Parathyroid adenoma (tissue), 2 donors: ENCODE measurements at regions not wholly inside any gene's neighbourhood (a gene's known extent, or its start where the extent isn't known, plus 50 kb on each side); places are given as distances from the start of the nearest gene placed in this dataset.

Experiments used
- H2AFZ ChIP-seq: fragments of 300-600 bp; sonication (generic); one replicate; pipeline ENCODE4 v1.7.0; 2017; ENCODE audit warnings: antibody characterized with exemption, mild to moderate bottlenecking
- H3K27ac ChIP-seq: fragments of 300-600 bp; sonication (generic); one replicate; pipeline ENCODE4 v1.7.0; 2017
- H3K27me3 ChIP-seq: fragments of 300-600 bp; sonication (generic); one replicate; pipeline ENCODE4 v1.7.0; 2017; ENCODE audit warnings: low read length; ENCODE audit not compliant: control insufficient read depth, insufficient read depth
- H3K36me3 ChIP-seq: fragments of 300-600 bp; sonication (generic); one replicate; pipeline ENCODE4 v1.7.0; 2017; ENCODE audit warnings: low read length; ENCODE audit not compliant: control insufficient read depth, insufficient read depth
- H3K4me1 ChIP-seq: fragments of 300-600 bp; sonication (generic); one replicate; pipeline ENCODE4 v1.7.0; 2017; ENCODE audit warnings: control low read depth
- H3K4me2 ChIP-seq: fragments of 300-600 bp; sonication (generic); one replicate; pipeline ENCODE4 v1.7.0; 2017; ENCODE audit warnings: low read length
- H3K4me3 ChIP-seq: fragments of 300-600 bp; sonication (generic); one replicate; pipeline ENCODE4 v1.7.0; 2017; ENCODE audit warnings: low read depth, low read length
- H3K79me2 ChIP-seq: fragments of 300-600 bp; sonication (generic); one replicate; pipeline ENCODE4 v1.7.0; 2017; ENCODE audit warnings: control low read depth
- H3K9ac ChIP-seq: fragments of 300-600 bp; sonication (generic); one replicate; pipeline ENCODE4 v1.7.0; 2017; ENCODE audit warnings: mild to moderate bottlenecking
- H3K9me3 ChIP-seq: fragments of 300-600 bp; sonication (generic); one replicate; pipeline ENCODE4 v1.7.0; 2017; ENCODE audit warnings: low read length; ENCODE audit not compliant: control insufficient read depth
- TF ChIP-seq, protein P1 (sequence below): fragments of 300-600 bp; sonication (generic); IDR thresholded peaks from one replicate; pipeline ENCODE4 v1.7.0; 2017; ENCODE audit warnings: antibody characterized with exemption, mild to moderate bottlenecking
- donor health status: primary hyperparathyroidism.

DNA sequence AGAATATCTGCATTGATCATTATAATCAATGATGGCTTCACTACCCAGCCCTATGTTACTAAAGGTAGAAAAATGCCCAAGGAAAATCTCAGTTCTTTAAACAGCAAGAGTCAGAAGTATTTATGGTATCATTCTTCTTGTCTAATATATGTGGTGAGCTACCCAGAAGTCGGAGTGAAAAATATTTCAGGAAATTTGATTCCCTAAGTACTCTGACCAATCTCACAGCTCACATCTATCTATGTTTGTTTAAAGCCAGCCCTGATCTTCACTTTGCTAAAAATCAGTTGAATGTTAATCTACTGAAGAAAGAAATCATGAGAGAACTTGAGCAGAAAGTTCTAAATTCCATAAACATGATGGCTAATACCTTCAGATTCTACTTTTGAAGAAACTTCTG, 522.9 kb upstream of the SLIT2 start:
- Histone ChIP-seq H3K9me3 (no peaks in the 10 kb centered on the region), H3K36me3 (no peaks in the 10 kb centered on the region), H3K79me2 (no peaks in the 10 kb centered on the region), H3K4me1 (no peaks in the 10 kb centered on the region), H3K4me3 (no peak overlapping the region), H3K9ac (no peak overlapping the region), H3K27me3 (no peaks in the 10 kb centered on the region), H3K4me2 (no peak overlapping the region), H2AFZ (no peak overlapping the region), H3K27ac (no peak overlapping the region)
- TF ChIP-seq, protein P1, sequence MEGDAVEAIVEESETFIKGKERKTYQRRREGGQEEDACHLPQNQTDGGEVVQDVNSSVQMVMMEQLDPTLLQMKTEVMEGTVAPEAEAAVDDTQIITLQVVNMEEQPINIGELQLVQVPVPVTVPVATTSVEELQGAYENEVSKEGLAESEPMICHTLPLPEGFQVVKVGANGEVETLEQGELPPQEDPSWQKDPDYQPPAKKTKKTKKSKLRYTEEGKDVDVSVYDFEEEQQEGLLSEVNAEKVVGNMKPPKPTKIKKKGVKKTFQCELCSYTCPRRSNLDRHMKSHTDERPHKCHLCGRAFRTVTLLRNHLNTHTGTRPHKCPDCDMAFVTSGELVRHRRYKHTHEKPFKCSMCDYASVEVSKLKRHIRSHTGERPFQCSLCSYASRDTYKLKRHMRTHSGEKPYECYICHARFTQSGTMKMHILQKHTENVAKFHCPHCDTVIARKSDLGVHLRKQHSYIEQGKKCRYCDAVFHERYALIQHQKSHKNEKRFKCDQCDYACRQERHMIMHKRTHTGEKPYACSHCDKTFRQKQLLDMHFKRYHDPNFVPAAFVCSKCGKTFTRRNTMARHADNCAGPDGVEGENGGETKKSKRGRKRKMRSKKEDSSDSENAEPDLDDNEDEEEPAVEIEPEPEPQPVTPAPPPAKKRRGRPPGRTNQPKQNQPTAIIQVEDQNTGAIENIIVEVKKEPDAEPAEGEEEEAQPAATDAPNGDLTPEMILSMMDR: no peak

DNA sequence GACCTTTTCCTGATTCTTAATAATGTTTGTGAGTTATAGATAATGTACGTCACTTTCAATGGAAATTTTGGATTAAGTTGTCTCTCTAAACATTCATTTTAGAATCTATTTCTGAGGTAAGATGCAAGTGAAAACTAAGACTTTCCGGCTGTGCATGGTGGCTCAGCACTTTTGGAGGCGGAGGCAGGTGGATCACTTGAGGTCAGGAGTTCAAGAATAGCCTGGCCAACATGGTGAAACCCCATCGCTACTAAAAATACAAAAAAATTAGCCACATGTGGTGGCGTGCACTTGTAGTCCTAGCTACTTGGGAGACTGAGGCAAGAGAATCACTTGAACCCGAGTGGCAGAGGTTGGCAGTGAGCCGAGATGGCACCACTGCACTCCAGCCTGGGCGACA, 524.6 kb upstream of the SLIT2 start:
- H3K9me3 ChIP-seq: no peaks in the 10 kb centered on the region
- TF ChIP-seq, protein P1: no peak
- no peaks in the 10 kb centered on the region for H3K4me1 ChIP-seq
- H3K9ac ChIP-seq: no peak overlapping the region
- no peak overlapping the region for H3K4me2 ChIP-seq
- H3K27ac ChIP-seq: no peak overlapping the region
- H3K79me2 ChIP-seq: no peaks in the 10 kb centered on the region
- no peak overlapping the region for H3K4me3 ChIP-seq
- no peak overlapping the region for H2AFZ ChIP-seq
- no peaks in the 10 kb centered on the region for H3K36me3 ChIP-seq
- no peaks in the 10 kb centered on the region for H3K27me3 ChIP-seq

DNA sequence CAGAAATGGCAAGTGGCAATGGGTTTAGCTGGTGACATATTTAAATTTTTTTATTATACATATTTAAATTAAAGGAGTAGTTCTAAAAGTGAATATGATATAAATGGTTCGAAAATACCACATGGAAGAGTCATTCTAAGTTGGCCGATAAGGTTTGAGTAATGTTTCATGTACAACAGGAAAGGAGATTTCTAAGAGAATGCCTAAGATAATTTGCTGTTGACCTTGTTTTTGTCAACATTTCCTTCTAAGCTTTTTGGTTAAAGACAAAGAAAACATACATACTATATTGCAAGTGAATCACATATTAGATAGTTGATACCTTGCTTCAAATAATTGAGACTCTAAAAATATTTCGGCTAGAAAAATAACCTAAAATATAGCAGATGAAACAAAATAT, 526.6 kb upstream of the SLIT2 start:
- no peaks in the 10 kb centered on the region for H3K4me1 ChIP-seq
- no peak overlapping the region for H3K4me2 ChIP-seq
- H2AFZ ChIP-seq: no peak overlapping the region
- no peak overlapping the region for H3K9ac ChIP-seq
- no peak overlapping the region for H3K4me3 ChIP-seq
- no peaks in the 10 kb centered on the region for H3K9me3 ChIP-seq
- no peaks in the 10 kb centered on the region for H3K79me2 ChIP-seq
- TF ChIP-seq, protein P1: no peak
- no peaks in the 10 kb centered on the region for H3K36me3 ChIP-seq
- no peaks in the 10 kb centered on the region for H3K27me3 ChIP-seq
- no peak overlapping the region for H3K27ac ChIP-seq

DNA sequence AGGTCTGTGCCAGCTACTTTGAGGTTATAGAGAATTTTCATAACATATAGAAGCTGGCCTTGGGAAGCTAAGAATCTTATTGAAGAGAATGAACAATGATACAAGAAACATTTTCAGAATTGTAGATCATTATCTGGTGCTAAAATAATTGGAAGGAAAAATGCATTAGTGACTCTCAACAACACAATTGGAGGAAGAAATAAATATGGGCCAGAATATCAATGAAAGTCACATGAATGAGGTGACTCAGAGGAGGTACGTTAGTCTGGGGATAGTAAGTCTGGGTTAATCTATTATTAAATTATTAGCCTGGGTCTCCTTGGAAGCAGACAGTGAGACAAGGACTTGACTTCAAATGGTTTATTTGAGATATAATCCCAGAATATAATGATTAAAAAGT, 529.3 kb upstream of the SLIT2 start:
- H3K36me3 ChIP-seq: no peaks in the 10 kb centered on the region
- no peaks in the 10 kb centered on the region for H3K27me3 ChIP-seq
- no peaks in the 10 kb centered on the region for H3K79me2 ChIP-seq
- TF ChIP-seq, protein P1: no peak
- no peak overlapping the region for H3K4me3 ChIP-seq
- no peak overlapping the region for H3K9ac ChIP-seq
- no peak overlapping the region for H3K4me2 ChIP-seq
- H3K4me1 ChIP-seq: no peaks in the 10 kb centered on the region
- H3K9me3 ChIP-seq: no peaks in the 10 kb centered on the region
- no peak overlapping the region for H3K27ac ChIP-seq
- H2AFZ ChIP-seq: no peak overlapping the region

DNA sequence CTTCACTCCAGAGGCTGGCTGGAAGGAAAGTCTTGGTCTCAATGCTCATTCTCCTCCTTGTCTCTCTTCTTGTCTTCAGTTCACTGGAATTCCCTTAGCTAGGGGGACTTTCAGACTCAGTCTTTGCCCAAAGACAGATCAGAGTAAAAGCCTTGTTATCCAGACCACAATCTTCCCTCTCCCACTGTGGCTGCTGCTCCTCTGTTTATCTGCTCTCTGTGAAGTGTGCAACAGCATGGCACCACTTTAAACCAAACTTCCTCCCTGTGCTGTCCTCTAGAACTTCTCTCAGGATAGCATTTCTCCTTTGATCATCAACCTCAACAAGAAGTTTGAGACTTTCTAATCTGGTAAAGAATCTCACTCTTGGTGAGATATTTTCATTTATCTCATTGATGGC, 530.1 kb upstream of the SLIT2 start:
- no peak overlapping the region for H2AFZ ChIP-seq
- TF ChIP-seq, protein P1: no peak
- H3K27me3 ChIP-seq: no peaks in the 10 kb centered on the region
- H3K27ac ChIP-seq: no peak overlapping the region
- H3K36me3 ChIP-seq: no peaks in the 10 kb centered on the region
- H3K9me3 ChIP-seq: no peaks in the 10 kb centered on the region
- no peaks in the 10 kb centered on the region for H3K4me1 ChIP-seq
- no peak overlapping the region for H3K4me2 ChIP-seq
- H3K9ac ChIP-seq: no peak overlapping the region
- H3K79me2 ChIP-seq: no peaks in the 10 kb centered on the region
- no peak overlapping the region for H3K4me3 ChIP-seq
